Uterus (tissue), 2 donors: ENCODE measurements at regions not wholly inside any gene's neighbourhood (a gene's known extent, or its start where the extent isn't known, plus 50 kb on each side); places are given as distances from the start of the nearest gene placed in this dataset.

Experiments
- POLR2A ChIP-seq, 2 donors: fragments of 450-650 bp; IDR thresholded peaks; one replicate each; pipeline ENCODE4 v1.6.1; 2016; ENCODE audit warnings: antibody characterized with exemption in 2 of 2, mild to moderate bottlenecking in 1 of 2, moderate library complexity in 1 of 2
- TF ChIP-seq, protein P1 (sequence below), 4 experiments: fragments of 200-600 bp in 2 of 4; fragments of 450-650 bp in 2 of 4; sonication (generic) in 2 of 4; IDR thresholded peaks; one replicate each; pipeline ENCODE4 v1.5.1; 2016 to 2019; ENCODE audit warnings: antibody characterized with exemption in 4 of 4, mild to moderate bottlenecking in 2 of 4, moderate library complexity in 1 of 4

DNA sequence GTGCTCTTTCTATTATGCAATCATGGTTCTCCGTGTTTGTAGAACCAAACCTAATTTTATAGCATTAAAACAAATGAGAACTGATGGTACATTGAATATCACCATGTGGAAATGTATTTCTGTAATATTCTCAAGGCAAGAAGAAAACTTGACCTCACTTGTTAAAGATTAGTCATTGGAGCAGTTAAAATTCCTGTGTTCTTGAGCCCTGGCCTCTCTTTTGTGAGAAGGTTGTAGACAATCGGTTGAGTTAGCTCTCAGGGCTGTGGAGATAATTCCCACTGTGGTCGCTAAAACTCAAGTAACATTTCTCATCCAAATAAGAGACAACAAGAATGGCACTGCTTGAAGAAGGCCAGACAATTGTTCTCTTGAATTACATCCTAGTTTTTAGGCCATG is 216.0 kb upstream of the KLF4 start:
- TF ChIP-seq, protein P1, sequence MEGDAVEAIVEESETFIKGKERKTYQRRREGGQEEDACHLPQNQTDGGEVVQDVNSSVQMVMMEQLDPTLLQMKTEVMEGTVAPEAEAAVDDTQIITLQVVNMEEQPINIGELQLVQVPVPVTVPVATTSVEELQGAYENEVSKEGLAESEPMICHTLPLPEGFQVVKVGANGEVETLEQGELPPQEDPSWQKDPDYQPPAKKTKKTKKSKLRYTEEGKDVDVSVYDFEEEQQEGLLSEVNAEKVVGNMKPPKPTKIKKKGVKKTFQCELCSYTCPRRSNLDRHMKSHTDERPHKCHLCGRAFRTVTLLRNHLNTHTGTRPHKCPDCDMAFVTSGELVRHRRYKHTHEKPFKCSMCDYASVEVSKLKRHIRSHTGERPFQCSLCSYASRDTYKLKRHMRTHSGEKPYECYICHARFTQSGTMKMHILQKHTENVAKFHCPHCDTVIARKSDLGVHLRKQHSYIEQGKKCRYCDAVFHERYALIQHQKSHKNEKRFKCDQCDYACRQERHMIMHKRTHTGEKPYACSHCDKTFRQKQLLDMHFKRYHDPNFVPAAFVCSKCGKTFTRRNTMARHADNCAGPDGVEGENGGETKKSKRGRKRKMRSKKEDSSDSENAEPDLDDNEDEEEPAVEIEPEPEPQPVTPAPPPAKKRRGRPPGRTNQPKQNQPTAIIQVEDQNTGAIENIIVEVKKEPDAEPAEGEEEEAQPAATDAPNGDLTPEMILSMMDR (IDR thresholded peaks at IDR 0.05): no peak
- no peak for TF ChIP-seq POLR2A (IDR thresholded peaks at IDR 0.05)
